ENCODE measurements at regions not wholly inside any gene's neighbourhood (a gene's known extent, or its start where the extent isn't known, plus 50 kb on each side); places are given as distances from the start of the nearest gene placed in this dataset.

- no peak for DNase-seq
These were observed 50.6 kb upstream of the TMEM244 start for GRCh38 chr6:129911732-129912131.

Data from suppressor macrophage (primary cell).